Gastroesophageal sphincter (tissue), 4 donors: ENCODE measurements at regions not wholly inside any gene's neighbourhood (a gene's known extent, or its start where the extent isn't known, plus 50 kb on each side); places are given as distances from the start of the nearest gene placed in this dataset.

Experiments used
- ATAC-seq: fragments of 150-250 bp; one replicate; pipeline ENCODE4 v1.9.1; 2016; ENCODE audit warnings: mild to moderate bottlenecking, moderate library complexity
- H3K27ac ChIP-seq, 4 donors: fragments of 200-600 bp; sonication (generic) in 3 of 4; 1 replicate in 3 of 4; 2 replicates in 1 of 4; pipeline ENCODE4 v1.5.1; 2016 to 2019
- H3K27me3 ChIP-seq: fragments of 200-600 bp; sonication (generic); one replicate; pipeline ENCODE4 v1.5.1; 2019
- H3K36me3 ChIP-seq, 2 donors: fragments of 200-600 bp; sonication (generic); one replicate each; pipeline ENCODE4 v1.5.1; 2019; ENCODE audit warnings: control low read depth in 1 of 2
- H3K4me1 ChIP-seq, 3 donors: fragments of 200-600 bp; sonication (generic); 1 replicate in 2 of 3; 2 replicates in 1 of 3; pipeline ENCODE4 v1.5.1; 2016 to 2019; ENCODE audit warnings: control low read depth in 2 of 3
- H3K4me3 ChIP-seq, 2 donors: fragments of 200-600 bp; sonication (generic); one replicate each; pipeline ENCODE4 v1.5.1; 2019; ENCODE audit warnings: mild to moderate bottlenecking in 1 of 2, moderate library complexity in 1 of 2
- H3K9me3 ChIP-seq, 3 donors: fragments of 200-600 bp; sonication (generic); one replicate each; pipeline ENCODE4 v1.5.1; 2017 to 2019; ENCODE audit warnings: control low read depth in 2 of 3
- CTCF ChIP-seq, 4 experiments: fragments of 200-600 bp in 2 of 4; fragments of 450-650 bp in 2 of 4; sonication (generic) in 1 of 4; IDR thresholded peaks; one replicate each; pipeline ENCODE4 v1.5.1; 2017 to 2019; ENCODE audit warnings: antibody characterized with exemption in 4 of 4, mild to moderate bottlenecking in 2 of 4, moderate library complexity in 2 of 4
- EP300 ChIP-seq: sonication (generic); formaldehyde crosslinking; IDR thresholded peaks from one replicate; pipeline ENCODE4 v1.6.1; 2017; ENCODE audit warnings: antibody characterized with exemption, mild to moderate bottlenecking
- POLR2A ChIP-seq, 2 donors: fragments of 450-650 bp; IDR thresholded peaks; one replicate each; pipeline ENCODE4 v1.6.1; 2017; ENCODE audit warnings: antibody characterized with exemption in 2 of 2, mild to moderate bottlenecking in 2 of 2, moderate library complexity in 1 of 2
- POLR2AphosphoS5 ChIP-seq: sonication (generic); formaldehyde crosslinking; IDR thresholded peaks from one replicate; pipeline ENCODE4 v1.6.1; 2017; ENCODE audit warnings: antibody characterized with exemption
- WGBS, 2 donors: methylation state at CpG; one replicate each; pipeline ENCODE4 v1.1.5; 2018; ENCODE audit warnings: low coverage in 1 of 2; 5-methylcytosine and 5-hydroxymethylcytosine counted together

- 60 to 100% methylated on average over 1 to 3 of the region's 3 CpGs for WGBS, 2 donors
- Histone ChIP-seq H3K4me1 (no peaks in the 10 kb centered on the region), H3K27ac (no peak overlapping the region), H3K36me3 (no peaks in the 10 kb centered on the region), H3K9me3 (no peaks in the 10 kb centered on the region), H3K27me3 (no peaks in the 10 kb centered on the region), H3K4me3 (no peak overlapping the region)
- no peak for ATAC-seq
- TF ChIP-seq POLR2AphosphoS5 (no peak), POLR2A (IDR thresholded peaks at IDR 0.05) (no peak), CTCF (IDR thresholded peaks at IDR 0.05) (no peak), EP300 (no peak)
Measured at GRCh38 chr6:113352831-113353230, 504.3 kb upstream of the MARCKS start.

GRCh38 chr6:113353392-113353791, 503.8 kb upstream of the MARCKS start:
- ATAC-seq: no peak
- H3K4me1 ChIP-seq: no peaks in the 10 kb centered on the region
- WGBS, 2 donors: 80% methylated on average over 1 of the region's 2 CpGs; no CpG with 5 or more reads in 1 of the 2 donors
- H3K36me3 ChIP-seq: no peaks in the 10 kb centered on the region
- H3K27ac ChIP-seq: no peak overlapping the region
- no peak for TF ChIP-seq CTCF (IDR thresholded peaks at IDR 0.05)
- no peak for TF ChIP-seq POLR2AphosphoS5
- TF ChIP-seq EP300: no peak
- TF ChIP-seq POLR2A (IDR thresholded peaks at IDR 0.05): no peak
- H3K27me3 ChIP-seq: no peaks in the 10 kb centered on the region
- no peaks in the 10 kb centered on the region for H3K9me3 ChIP-seq
- no peak overlapping the region for H3K4me3 ChIP-seq

GRCh38 chr6:113354204-113354895, 502.8 kb upstream of the MARCKS start:
- H3K4me3 ChIP-seq: no peak overlapping the region
- H3K36me3 ChIP-seq: no peaks in the 10 kb centered on the region
- no peak for ATAC-seq
- H3K9me3 ChIP-seq: no peaks in the 10 kb centered on the region
- WGBS, 2 donors: 87 to 100% methylated on average over 2 to 3 of the region's 6 CpGs
- TF ChIP-seq EP300: no peak
- no peak for TF ChIP-seq POLR2AphosphoS5
- no peak for TF ChIP-seq CTCF (IDR thresholded peaks at IDR 0.05)
- no peak for TF ChIP-seq POLR2A (IDR thresholded peaks at IDR 0.05)
- H3K27ac ChIP-seq: no peak overlapping the region
- H3K27me3 ChIP-seq: no peaks in the 10 kb centered on the region
- H3K4me1 ChIP-seq: no peaks in the 10 kb centered on the region

GRCh38 chr6:113356139-113356538, 501.0 kb upstream of the MARCKS start:
- ATAC-seq: no peak
- Histone ChIP-seq H3K27me3 (no peaks in the 10 kb centered on the region), H3K9me3 (no peaks in the 10 kb centered on the region), H3K4me3 (no peak overlapping the region), H3K27ac (no peak overlapping the region), H3K36me3 (no peaks in the 10 kb centered on the region), H3K4me1 (peaks cover 0 to 6% (median 0%) of the 10 kb centered on the region in 3 donors)
- WGBS, 2 donors: 83 to 94% methylated on average over 1 of the region's 1 CpG
- no peak for TF ChIP-seq EP300
- no peak for TF ChIP-seq POLR2AphosphoS5
- no peak for TF ChIP-seq POLR2A (IDR thresholded peaks at IDR 0.05)
- no peak for TF ChIP-seq CTCF (IDR thresholded peaks at IDR 0.05)

- H3K27ac ChIP-seq: no peak overlapping the region
- H3K4me3 ChIP-seq: no peak overlapping the region
- H3K36me3 ChIP-seq: no peaks in the 10 kb centered on the region
- H3K4me1 ChIP-seq: peaks cover 0 to 6% (median 0%) of the 10 kb centered on the region in 3 donors
- no peaks in the 10 kb centered on the region for H3K27me3 ChIP-seq
- ATAC-seq: no peak
- TF ChIP-seq EP300: no peak
- no peak for TF ChIP-seq POLR2A (IDR thresholded peaks at IDR 0.05)
- no peak for TF ChIP-seq CTCF (IDR thresholded peaks at IDR 0.05)
- TF ChIP-seq POLR2AphosphoS5: no peak
- 87 to 89% methylated on average over 4 of the region's 4 CpGs for WGBS, 2 donors
- H3K9me3 ChIP-seq: no peaks in the 10 kb centered on the region
Measured at GRCh38 chr6:113357041-113357440, 500.1 kb upstream of the MARCKS start.
